Upper lobe of left lung (tissue), 4 donors: ENCODE measurements at regions not wholly inside any gene's neighbourhood (a gene's known extent, or its start where the extent isn't known, plus 50 kb on each side); places are given as distances from the start of the nearest gene placed in this dataset.

Experiments used
- CTCF ChIP-seq, 6 experiments: fragments of 450-650 bp in 4 of 6; fragments of 200-600 bp in 2 of 6; sonication (generic) in 2 of 6; IDR thresholded peaks; one replicate each; pipeline ENCODE4 v1.5.1; 2016 to 2019; ENCODE audit warnings: antibody characterized with exemption in 6 of 6
- EP300 ChIP-seq, 4 donors: sonication (generic); formaldehyde crosslinking; IDR thresholded peaks; one replicate each; pipeline ENCODE4 v1.5.1; 2017; ENCODE audit warnings: antibody characterized with exemption in 4 of 4, control low read depth in 2 of 4
- POLR2A ChIP-seq, 4 donors: fragments of 450-650 bp; IDR thresholded peaks; one replicate each; pipeline ENCODE4 v1.5.1; 2016 to 2017; ENCODE audit warnings: antibody characterized with exemption in 4 of 4, mild to moderate bottlenecking in 2 of 4
- POLR2AphosphoS5 ChIP-seq, 2 donors: sonication (generic); formaldehyde crosslinking; IDR thresholded peaks; one replicate each; pipeline ENCODE4 v1.5.1; 2017; ENCODE audit warnings: antibody characterized with exemption in 2 of 2

- TF ChIP-seq POLR2A (IDR thresholded peaks at IDR 0.05), result no peak
- no peak for TF ChIP-seq CTCF (IDR thresholded peaks at IDR 0.05)
- TF ChIP-seq POLR2AphosphoS5 (IDR thresholded peaks at IDR 0.05), result no peak
- no peak for TF ChIP-seq EP300 (IDR thresholded peaks at IDR 0.05)
Measured at GRCh38 chrX:84611843-84612636, 109.8 kb upstream of the HDX start.
